ENCODE measurements at regions not wholly inside any gene's neighbourhood (a gene's known extent, or its start where the extent isn't known, plus 50 kb on each side); places are given as distances from the start of the nearest gene placed in this dataset.
"Not testable (repeated sequence)": the region's sequence is repeated elsewhere in the genome, so short reads cannot be mapped to it uniquely, and the experiment has no call there.

- ChIA-PET CTCF (interaction anchor here (2.8 kb wide), 1 partner anchor 45 kb away, joined by 9 read pairs; no protein-coding TSS in a partner anchor), POLR2A (no interaction called here)
- peak; percentile 53 for DNase-seq (ENCODE audit: unreplicated experiment)
- TF ChIP-seq CTCF (IDR thresholded peaks at IDR 0.05; ENCODE audit: unreplicated experiment): no peak
- intact Hi-C loops (cut with micrococcal nuclease): no loop called here
- H3K36me3 Mint-ChIP-seq (ENCODE audit: insufficient read depth, unreplicated experiment): peaks cover 4% of the 10 kb centered on the region
- BruUV-seq (replicated peaks): no TSS peak
- peak overlapping the region; percentile 14 for H3K27ac Mint-ChIP-seq (ENCODE audit: low read depth, unreplicated experiment)
- peaks cover 34% of the 10 kb centered on the region for H3K4me1 Mint-ChIP-seq (ENCODE audit: insufficient read depth, unreplicated experiment)
- no peaks in the 10 kb centered on the region for H3K9me3 Mint-ChIP-seq (ENCODE audit: unreplicated experiment)
- H3K4me3 Mint-ChIP-seq (ENCODE audit: unreplicated experiment): no peak overlapping the region
- no peaks in the 10 kb centered on the region for H3K27me3 Mint-ChIP-seq (ENCODE audit: insufficient read depth, unreplicated experiment)
Measured at GRCh38 chr1:224558904-224559303, 57.2 kb upstream of the CNIH3 start.

- peak overlapping the region; percentile 14 for H3K27ac Mint-ChIP-seq (ENCODE audit: low read depth, unreplicated experiment)
- intact Hi-C loops (cut with micrococcal nuclease): no loop called here
- BruUV-seq (replicated peaks): no TSS peak
- POLR2A ChIA-PET: no interaction called here
- no peaks in the 10 kb centered on the region for H3K9me3 Mint-ChIP-seq (ENCODE audit: unreplicated experiment)
- peaks cover 35% of the 10 kb centered on the region for H3K4me1 Mint-ChIP-seq (ENCODE audit: insufficient read depth, unreplicated experiment)
- H3K4me3 Mint-ChIP-seq (ENCODE audit: unreplicated experiment): no peak overlapping the region
- CTCF ChIA-PET: interaction anchor here (1.0 to 2.3 kb wide), 4 partner anchors 17 to 292 kb away, joined by 3 to 13 read pairs (median 4); no protein-coding TSS in a partner anchor
- no peaks in the 10 kb centered on the region for H3K27me3 Mint-ChIP-seq (ENCODE audit: insufficient read depth, unreplicated experiment)
- TF ChIP-seq CTCF (IDR thresholded peaks at IDR 0.05; ENCODE audit: unreplicated experiment): no peak
- DNase-seq (ENCODE audit: unreplicated experiment): no peak
- H3K36me3 Mint-ChIP-seq (ENCODE audit: insufficient read depth, unreplicated experiment): peaks cover 4% of the 10 kb centered on the region
Measured at GRCh38 chr1:224559981-224560728, 56.0 kb upstream of the CNIH3 start.

- H3K9me3 Mint-ChIP-seq (ENCODE audit: unreplicated experiment); H3K36me3 Mint-ChIP-seq (ENCODE audit: insufficient read depth, unreplicated experiment); H3K4me3 Mint-ChIP-seq (ENCODE audit: unreplicated experiment); H3K27me3 Mint-ChIP-seq (ENCODE audit: insufficient read depth, unreplicated experiment); H3K27ac Mint-ChIP-seq (ENCODE audit: low read depth, unreplicated experiment); intact Hi-C loops (cut with micrococcal nuclease); BruUV-seq (replicated peaks): not testable (repeated sequence)
- peak; percentile 23 for DNase-seq (ENCODE audit: unreplicated experiment)
- peaks cover 45% of the 10 kb centered on the region for H3K4me1 Mint-ChIP-seq (ENCODE audit: insufficient read depth, unreplicated experiment)
- POLR2A ChIA-PET: interaction anchor here (0.8 kb wide), 1 partner anchor 331 kb away, joined by 3 read pairs; no protein-coding TSS in a partner anchor
- CTCF ChIA-PET: interaction anchor here (0.5 to 1.1 kb wide), 3 partner anchors 57 to 83 kb away, joined by 3 to 4 read pairs (median 4); no protein-coding TSS in a partner anchor
Measured at GRCh38 chr1:224562881-224563280, 53.2 kb upstream of the CNIH3 start.

- H3K4me1 Mint-ChIP-seq (ENCODE audit: insufficient read depth, unreplicated experiment): peaks cover 38% of the 10 kb centered on the region
- no peak for TF ChIP-seq CTCF (IDR thresholded peaks at IDR 0.05; ENCODE audit: unreplicated experiment)
- no peak overlapping the region for H3K4me3 Mint-ChIP-seq (ENCODE audit: unreplicated experiment)
- intact Hi-C loops (cut with micrococcal nuclease): loop anchor here (2.0 kb wide), 2 partner anchors 29 to 51 kb away; no protein-coding TSS in a partner anchor
- no peaks in the 10 kb centered on the region for H3K36me3 Mint-ChIP-seq (ENCODE audit: insufficient read depth, unreplicated experiment)
- no TSS peak for BruUV-seq (replicated peaks)
- no peaks in the 10 kb centered on the region for H3K9me3 Mint-ChIP-seq (ENCODE audit: unreplicated experiment)
- H3K27ac Mint-ChIP-seq (ENCODE audit: low read depth, unreplicated experiment): no peak overlapping the region
- POLR2A ChIA-PET: no interaction called here
- no peak for DNase-seq (ENCODE audit: unreplicated experiment)
- no peaks in the 10 kb centered on the region for H3K27me3 Mint-ChIP-seq (ENCODE audit: insufficient read depth, unreplicated experiment)
- CTCF ChIA-PET: interaction anchor here (0.5 to 1.4 kb wide), 5 partner anchors 49 to 288 kb away, joined by 3 to 4 read pairs (median 4); no protein-coding TSS in a partner anchor
Measured at GRCh38 chr1:224563666-224564065, 52.5 kb upstream of the CNIH3 start.

All from MCF 10A (cell line).